ENCODE measurements at regions not wholly inside any gene's neighbourhood (a gene's known extent, or its start where the extent isn't known, plus 50 kb on each side); places are given as distances from the start of the nearest gene placed in this dataset.

DNA sequence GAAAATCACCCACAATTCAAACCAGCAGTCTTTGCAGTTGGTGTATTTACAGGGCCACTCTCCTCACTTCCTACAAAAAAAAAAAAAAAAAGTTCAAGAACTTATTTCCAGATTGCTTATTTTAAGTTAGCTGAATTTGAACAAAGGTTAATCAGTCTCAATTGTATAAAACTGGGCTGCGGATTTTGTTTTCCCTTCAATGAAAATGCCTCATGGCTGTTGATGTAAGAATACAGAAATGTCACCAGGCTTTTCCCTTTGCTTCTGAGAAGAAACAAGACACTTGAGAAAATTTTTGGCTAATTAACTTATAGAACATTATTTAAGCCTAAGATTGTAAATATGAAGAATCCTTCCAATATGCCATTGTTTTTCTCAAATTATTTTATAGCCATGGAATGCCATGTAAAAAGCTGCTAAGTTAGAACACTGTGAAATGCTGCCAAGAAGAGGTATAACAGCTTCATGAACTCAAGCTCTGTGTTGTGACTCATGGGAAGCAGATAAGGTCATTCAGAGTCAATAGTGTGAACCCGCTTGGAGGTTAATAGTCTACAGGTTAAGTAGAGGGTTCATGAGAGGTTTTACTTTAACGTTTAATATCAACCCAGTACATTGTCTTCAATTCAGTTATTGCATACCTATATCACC lies 84.3 kb upstream of the ABI3BP start:
- no peak for DNase-seq

DNA sequence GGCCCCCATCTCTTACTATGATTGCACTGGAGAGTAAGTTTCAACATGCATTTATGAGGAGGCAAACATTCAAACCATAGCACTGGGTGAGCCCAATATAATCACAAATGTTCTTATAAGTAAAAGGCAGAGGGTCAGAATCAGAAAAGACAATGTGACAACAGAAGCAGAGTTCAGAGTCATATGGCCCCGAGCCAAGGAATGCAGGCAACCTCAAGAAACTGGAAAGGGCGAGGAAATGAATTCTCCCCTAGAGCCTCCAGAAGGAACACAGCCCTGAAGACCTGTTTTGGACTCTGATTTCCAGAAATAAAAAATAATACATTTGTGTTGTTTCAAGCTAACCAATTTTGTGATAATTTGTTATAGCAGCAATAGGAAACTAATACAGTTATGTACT lies 81.3 kb upstream of the ABI3BP start:
- DNase-seq = no peak

DNA sequence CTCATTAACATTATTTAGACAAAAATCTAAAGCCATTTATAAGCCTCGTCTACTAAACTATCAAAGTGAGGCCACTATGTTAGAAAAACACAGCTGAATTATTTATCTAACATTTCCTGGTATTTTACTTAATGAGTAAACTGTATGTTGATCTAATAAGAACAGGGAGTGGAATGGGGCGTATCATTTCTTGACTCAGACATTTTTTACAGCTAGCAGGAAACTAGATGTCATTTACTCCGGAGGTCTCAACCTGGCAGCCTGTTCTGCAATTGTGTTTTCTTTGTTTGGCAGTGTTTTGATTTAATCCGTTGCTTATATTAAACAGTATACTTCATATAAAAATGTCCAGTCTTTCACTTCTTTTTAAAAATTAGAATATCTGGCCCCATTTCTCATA lies 79.1 kb upstream of the ABI3BP start:
- no peak for DNase-seq

- DNase-seq = no peak
These were observed 77.5 kb upstream of the ABI3BP start for GRCh38 chr3:101070799-101071121.

DNA sequence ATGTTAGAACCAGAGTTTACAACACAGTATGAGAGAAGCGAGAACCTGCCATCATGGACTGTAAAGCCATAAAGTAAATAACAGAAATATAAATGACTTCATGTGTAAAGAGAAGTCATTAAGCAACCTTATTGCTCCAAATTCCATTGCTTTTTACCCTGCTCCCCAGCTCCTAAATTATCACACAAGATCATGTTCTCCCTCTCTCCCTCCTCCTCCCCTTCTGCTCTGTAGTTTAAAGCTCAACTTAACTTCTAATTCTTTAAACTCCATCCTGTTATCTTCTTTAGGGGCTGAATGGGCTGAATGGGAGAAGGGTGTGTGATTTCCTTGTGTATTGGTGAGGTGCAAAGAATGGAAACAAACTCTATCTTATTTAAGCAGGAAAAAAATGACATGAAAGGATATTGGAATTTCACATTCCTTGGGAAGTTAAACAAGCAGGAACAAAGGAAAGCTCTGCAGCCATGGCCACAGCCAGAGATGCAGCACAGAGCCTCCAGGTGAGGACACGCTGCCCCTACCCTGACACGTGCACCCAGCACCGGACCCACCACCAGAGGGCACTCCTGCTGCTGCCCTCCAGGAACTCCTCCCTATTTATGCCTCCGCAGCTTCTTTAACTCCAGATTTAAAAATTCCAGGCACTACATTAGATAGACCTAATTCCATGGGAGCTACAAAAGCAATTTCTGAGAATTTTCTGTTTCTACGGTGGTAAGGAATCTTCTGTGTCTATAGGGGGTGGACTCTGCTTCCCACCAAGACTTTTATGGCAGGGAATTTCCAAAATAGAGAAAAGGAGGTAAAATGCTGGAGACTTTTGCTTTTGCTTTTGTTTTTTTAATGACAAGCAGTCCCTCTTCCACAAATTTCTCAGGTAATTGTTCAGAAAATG lies 76.9 kb upstream of the ABI3BP start:
- peak; percentile 63 to 70 for DNase-seq

GRCh38 chr3:101068876-101069606 lies 75.8 kb upstream of the ABI3BP start:
- DNase-seq = no peak

DNA sequence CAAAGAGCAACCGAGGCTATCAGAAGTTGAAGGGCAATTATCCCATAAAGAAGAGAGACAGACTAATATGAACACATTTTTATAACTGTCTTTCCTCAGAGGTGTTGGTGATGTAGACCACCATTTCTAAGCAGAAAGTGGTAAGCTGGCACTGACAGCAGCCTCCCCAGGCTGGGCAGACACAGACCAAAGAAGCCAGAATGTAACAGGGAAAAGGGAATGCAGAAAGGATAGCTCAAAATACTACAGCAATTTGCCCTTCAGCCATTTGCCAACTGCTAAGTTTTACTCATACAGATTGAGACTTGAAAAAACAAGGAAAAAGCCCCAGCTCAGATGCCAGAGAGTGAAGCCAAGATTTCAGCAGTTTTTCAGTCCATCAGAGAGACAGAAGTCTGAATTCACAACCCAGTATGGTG lies 73.5 kb upstream of the ABI3BP start:
- DNase-seq = no peak

- no peak for DNase-seq
These were observed 72.7 kb upstream of the ABI3BP start for GRCh38 chr3:101065962-101066361.

DNA sequence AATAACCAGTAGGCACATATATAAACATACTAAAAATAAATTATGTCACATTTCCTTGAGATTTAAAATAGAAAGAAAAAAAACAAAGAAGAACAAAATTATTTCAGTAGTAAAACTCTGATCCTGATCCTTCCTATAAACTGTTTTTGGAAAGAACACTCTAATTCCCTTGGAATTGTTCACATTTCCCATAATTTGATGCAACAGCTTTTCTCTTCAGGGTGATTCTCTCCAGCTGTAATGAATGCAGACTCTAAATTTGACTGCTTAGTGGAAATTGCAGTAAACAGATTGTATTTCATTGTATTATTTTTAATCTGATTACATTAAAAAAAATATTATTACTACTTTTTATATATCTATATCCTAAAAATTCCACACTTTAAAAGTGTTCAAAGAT lies 70.2 kb upstream of the ABI3BP start:
- DNase-seq = no peak

GRCh38 chr3:101061312-101061711 lies 68.1 kb upstream of the ABI3BP start:
- no peak for DNase-seq

DNA sequence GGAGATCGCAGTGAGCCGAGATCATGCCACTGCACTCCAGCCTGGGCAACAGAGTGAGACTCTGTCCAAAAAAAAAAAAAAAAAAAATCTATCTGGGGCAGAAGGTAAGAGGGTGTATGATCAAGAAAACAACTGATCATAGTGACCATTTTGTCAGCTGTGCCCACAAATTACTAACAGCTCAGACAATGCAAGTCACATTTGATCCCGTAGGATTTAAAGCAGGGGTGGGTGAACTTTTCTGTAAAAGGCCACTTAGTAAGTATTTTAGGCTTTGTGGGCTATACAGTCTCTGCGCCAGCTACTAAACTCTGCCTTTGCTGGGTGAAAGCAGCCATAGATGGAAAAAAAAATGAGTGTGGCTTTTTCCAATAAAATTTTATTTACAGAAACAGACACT lies 57.6 kb upstream of the ABI3BP start:
- DNase-seq = no peak

GRCh38 chr3:101050046-101050445 lies 56.8 kb upstream of the ABI3BP start:
- no peak for DNase-seq

DNA sequence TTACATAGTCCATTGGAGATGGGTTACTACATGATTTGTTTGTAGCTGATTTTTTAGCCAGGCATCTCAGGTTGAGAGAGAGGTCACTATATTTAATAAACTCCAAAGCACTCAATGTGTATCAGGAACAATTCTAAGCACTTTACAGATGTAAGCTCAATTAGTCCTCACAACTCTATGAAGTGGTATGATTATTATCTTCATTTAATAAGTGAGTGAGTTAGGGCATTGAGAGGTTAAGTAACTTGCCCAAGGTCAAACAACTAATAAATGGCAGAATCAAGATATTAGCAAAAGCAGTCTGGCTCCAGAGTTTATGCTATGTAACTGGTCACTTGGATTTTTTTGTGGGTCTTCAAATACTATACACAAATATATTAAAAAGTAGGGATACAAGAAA lies 56.3 kb upstream of the ABI3BP start:
- no peak for DNase-seq

DNA sequence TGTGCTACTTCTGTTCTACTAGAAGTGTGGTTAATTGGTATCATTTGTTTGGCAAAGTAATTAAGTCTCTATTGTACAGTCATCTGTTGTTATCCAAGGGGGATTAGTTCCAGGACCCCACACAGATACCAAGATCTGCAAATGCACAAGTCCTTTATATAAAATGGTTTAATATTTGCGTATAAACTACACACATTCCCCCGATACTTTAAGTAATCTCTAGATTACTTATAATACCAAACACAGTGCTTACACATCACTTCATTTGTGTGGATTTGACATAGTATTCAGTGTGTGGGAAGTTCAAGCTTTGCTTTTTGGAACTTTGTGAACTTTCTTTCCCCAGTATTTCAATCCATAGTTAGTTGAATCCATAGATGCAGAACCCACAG lies 50.5 kb upstream of the ABI3BP start:
- DNase-seq = no peak

GRCh38 chr3:101042996-101043686 lies 49.9 kb upstream of the ABI3BP start:
- no peak for DNase-seq
